Prostate gland (tissue), 2 donors: ENCODE measurements at regions not wholly inside any gene's neighbourhood (a gene's known extent, or its start where the extent isn't known, plus 50 kb on each side); places are given as distances from the start of the nearest gene placed in this dataset.
"Not testable (repeated sequence)": the region's sequence is repeated elsewhere in the genome, so short reads cannot be mapped to it uniquely, and the experiment has no call there.

ENCODE experiments used
- DNase-seq: peaks from one replicate; pipeline ENCODE4 v3.0.0-alpha.2; 2019; ENCODE audit warnings: low spot score
- H3K27ac ChIP-seq, 2 donors: fragments of 200-600 bp; sonication (generic); 2 replicates each; pipeline ENCODE4 v1.5.1; 2017 to 2019
- H3K27me3 ChIP-seq: fragments of 200-600 bp; sonication (generic); replicated peaks from 2 replicates; pipeline ENCODE4 v1.5.1; 2019; ENCODE audit not compliant: insufficient read depth
- H3K36me3 ChIP-seq, 2 donors: fragments of 200-600 bp; sonication (generic); 1 replicate in 1 of 2; 2 replicates in 1 of 2; pipeline versions ENCODE4 v1.5.1 to v1.8.1; 2017 to 2019
- H3K4me1 ChIP-seq: fragments of 200-600 bp; sonication (generic); replicated peaks from 2 replicates; pipeline ENCODE4 v1.5.1; 2019
- H3K4me3 ChIP-seq, 2 donors: fragments of 200-600 bp; sonication (generic); 2 replicates each; pipeline ENCODE4 v1.5.1; 2017 to 2019
- H3K9me3 ChIP-seq: fragments of 200-600 bp; sonication (generic); 2 replicates; pipeline ENCODE4 v1.5.1; 2017
- CTCF ChIP-seq, 4 experiments: fragments of 200-600 bp in 2 of 4; fragments of 450-650 bp in 2 of 4; sonication (generic) in 2 of 4; IDR thresholded peaks; 1 replicate in 3 of 4; 2 replicates in 1 of 4; pipeline ENCODE4 v1.5.1; 2016 to 2019; ENCODE audit warnings: antibody characterized with exemption in 4 of 4, mild to moderate bottlenecking in 2 of 4, moderate library complexity in 2 of 4
- POLR2A ChIP-seq: fragments of 450-650 bp; IDR thresholded peaks from one replicate; pipeline ENCODE4 v1.6.1; 2016; ENCODE audit warnings: antibody characterized with exemption, mild to moderate bottlenecking
- POLR2AphosphoS5 ChIP-seq: sonication (generic); formaldehyde crosslinking; IDR thresholded peaks from one replicate; pipeline ENCODE4 v1.6.1; 2017; ENCODE audit warnings: antibody characterized with exemption
- whole genome bisulfite sequencing: methylation state at CpG from one replicate; pipeline ENCODE4 v1.1.5; 2018; 5-methylcytosine and 5-hydroxymethylcytosine counted together
- intact Hi-C: fragments of 100-400 bp; cut with DNase I; formaldehyde crosslinking; loops from one replicate; pipeline ENCODE4 v1.14.2; 2022

GRCh38 chr1:194420706-194421105 lies 1234.3 kb upstream of the B3GALT2 start:
- intact Hi-C loops, result no loop called here
- H3K36me3 ChIP-seq, result no peaks in the 10 kb centered on the region
- no peaks in the 10 kb centered on the region for H3K4me1 ChIP-seq
- no peaks in the 10 kb centered on the region for H3K9me3 ChIP-seq
- no peak for DNase-seq
- TF ChIP-seq POLR2AphosphoS5, result no peak
- no peak for TF ChIP-seq CTCF (IDR thresholded peaks at IDR 0.05)
- no peak for TF ChIP-seq POLR2A
- H3K27ac ChIP-seq, result no peak overlapping the region
- no peaks in the 10 kb centered on the region for H3K27me3 ChIP-seq
- WGBS, result 91% methylated on average over 4 of the region's 4 CpGs
- no peak overlapping the region for H3K4me3 ChIP-seq

- 67% methylated on average over 1 of the region's 1 CpG for WGBS
- Histone ChIP-seq H3K27ac (no peak overlapping the region), H3K4me1 (no peaks in the 10 kb centered on the region), H3K27me3 (no peaks in the 10 kb centered on the region), H3K9me3 (no peaks in the 10 kb centered on the region), H3K4me3 (no peak overlapping the region), H3K36me3 (no peaks in the 10 kb centered on the region)
- DNase-seq, result no peak
- TF ChIP-seq CTCF (IDR thresholded peaks at IDR 0.05), result no peak
- no peak for TF ChIP-seq POLR2A
- no peak for TF ChIP-seq POLR2AphosphoS5
- intact Hi-C loops, result no loop called here
Measured at GRCh38 chr1:194419721-194420120, 1233.3 kb upstream of the B3GALT2 start.

GRCh38 chr1:194410756-194411155 lies 1224.3 kb upstream of the B3GALT2 start:
- TF ChIP-seq POLR2AphosphoS5 (no peak), CTCF (IDR thresholded peaks at IDR 0.05) (no peak)
- H3K36me3 ChIP-seq, result no peaks in the 10 kb centered on the region
- no peaks in the 10 kb centered on the region for H3K27me3 ChIP-seq
- no peaks in the 10 kb centered on the region for H3K4me1 ChIP-seq
- no peaks in the 10 kb centered on the region for H3K9me3 ChIP-seq
- WGBS, result 82% methylated on average over 1 of the region's 1 CpG
- no peak overlapping the region for H3K4me3 ChIP-seq
- H3K27ac ChIP-seq, result no peak overlapping the region
- DNase-seq, result no peak
- intact Hi-C loops, result no loop called here

GRCh38 chr1:194407238-194407637 lies 1220.8 kb upstream of the B3GALT2 start:
- 52% methylated on average over 2 of the region's 2 CpGs for WGBS
- H3K4me3 ChIP-seq, H3K27me3 ChIP-seq, H3K9me3 ChIP-seq, intact Hi-C loops, H3K4me1 ChIP-seq, DNase-seq, H3K27ac ChIP-seq, H3K36me3 ChIP-seq: not testable (repeated sequence)

- Histone ChIP-seq H3K4me3 (no peak overlapping the region), H3K36me3 (no peaks in the 10 kb centered on the region), H3K4me1 (no peaks in the 10 kb centered on the region), H3K9me3 (no peaks in the 10 kb centered on the region), H3K27ac (no peak overlapping the region), H3K27me3 (no peaks in the 10 kb centered on the region)
- intact Hi-C loops, result no loop called here
- 41% methylated on average over 1 of the region's 1 CpG for WGBS
- TF ChIP-seq CTCF (IDR thresholded peaks at IDR 0.05), result no peak
- no peak for TF ChIP-seq POLR2A
- TF ChIP-seq POLR2AphosphoS5, result no peak
- no peak for DNase-seq
Measured at GRCh38 chr1:194394676-194395075, 1208.3 kb upstream of the B3GALT2 start.
